SK-N-DZ (cell line): ENCODE measurements at regions not wholly inside any gene's neighbourhood (a gene's known extent, or its start where the extent isn't known, plus 50 kb on each side); places are given as distances from the start of the nearest gene placed in this dataset.
"Not testable (repeated sequence)": the region's sequence is repeated elsewhere in the genome, so short reads cannot be mapped to it uniquely, and the experiment has no call there.

Experiments used
- DNase-seq: peaks from one replicate; pipeline ENCODE4 v3.0.0-alpha.2; 2015; ENCODE audit warnings: low spot score

DNA sequence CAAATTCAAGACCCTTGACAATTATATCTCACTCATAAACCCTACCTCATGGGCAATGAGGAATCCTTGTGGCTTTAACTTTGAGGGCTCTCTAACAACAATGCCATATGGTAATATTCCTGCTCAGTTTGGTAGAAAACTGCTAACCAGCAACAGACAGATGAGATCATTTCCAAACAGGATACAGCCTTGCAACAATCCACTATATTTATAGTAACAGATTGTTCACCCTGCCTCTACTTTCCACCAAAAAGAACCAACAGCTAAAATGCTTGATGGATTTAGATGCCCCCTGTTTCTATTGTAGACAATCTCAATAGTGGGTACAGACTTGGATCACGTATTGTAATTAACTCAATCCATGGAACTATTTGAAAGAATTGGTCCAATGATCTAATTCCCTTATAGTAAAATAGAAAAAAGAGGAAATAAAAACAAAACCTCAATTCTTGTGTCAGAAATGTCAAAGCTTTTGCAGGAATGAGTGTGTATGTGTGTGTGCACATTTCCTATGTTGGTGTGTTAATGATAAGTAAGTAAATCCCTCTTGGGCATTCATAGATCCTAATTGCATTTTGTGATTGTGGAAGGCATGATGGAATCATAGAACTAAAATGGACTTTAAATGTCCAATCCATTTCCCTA is 100.0 kb upstream of the EDEM3 start:
- DNase-seq: no peak

DNA sequence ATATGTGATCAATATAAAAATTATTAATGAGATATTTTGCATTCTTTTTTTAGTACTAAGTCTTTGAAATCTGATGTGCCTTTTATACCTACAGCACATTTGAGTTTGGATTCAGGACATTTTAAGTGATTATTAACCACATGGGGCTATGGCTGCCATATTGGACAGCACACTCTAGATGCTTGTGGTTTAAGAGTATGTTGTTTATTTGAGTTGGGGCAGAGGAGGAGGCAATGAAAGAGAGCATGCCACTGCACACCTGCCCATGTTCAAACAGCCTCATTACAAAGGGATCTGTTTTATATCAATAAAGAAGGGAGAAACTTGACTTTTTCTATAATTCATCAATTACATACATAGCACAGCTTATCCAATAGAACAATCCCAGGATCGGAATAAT is 99.4 kb upstream of the EDEM3 start:
- DNase-seq: no peak

DNA sequence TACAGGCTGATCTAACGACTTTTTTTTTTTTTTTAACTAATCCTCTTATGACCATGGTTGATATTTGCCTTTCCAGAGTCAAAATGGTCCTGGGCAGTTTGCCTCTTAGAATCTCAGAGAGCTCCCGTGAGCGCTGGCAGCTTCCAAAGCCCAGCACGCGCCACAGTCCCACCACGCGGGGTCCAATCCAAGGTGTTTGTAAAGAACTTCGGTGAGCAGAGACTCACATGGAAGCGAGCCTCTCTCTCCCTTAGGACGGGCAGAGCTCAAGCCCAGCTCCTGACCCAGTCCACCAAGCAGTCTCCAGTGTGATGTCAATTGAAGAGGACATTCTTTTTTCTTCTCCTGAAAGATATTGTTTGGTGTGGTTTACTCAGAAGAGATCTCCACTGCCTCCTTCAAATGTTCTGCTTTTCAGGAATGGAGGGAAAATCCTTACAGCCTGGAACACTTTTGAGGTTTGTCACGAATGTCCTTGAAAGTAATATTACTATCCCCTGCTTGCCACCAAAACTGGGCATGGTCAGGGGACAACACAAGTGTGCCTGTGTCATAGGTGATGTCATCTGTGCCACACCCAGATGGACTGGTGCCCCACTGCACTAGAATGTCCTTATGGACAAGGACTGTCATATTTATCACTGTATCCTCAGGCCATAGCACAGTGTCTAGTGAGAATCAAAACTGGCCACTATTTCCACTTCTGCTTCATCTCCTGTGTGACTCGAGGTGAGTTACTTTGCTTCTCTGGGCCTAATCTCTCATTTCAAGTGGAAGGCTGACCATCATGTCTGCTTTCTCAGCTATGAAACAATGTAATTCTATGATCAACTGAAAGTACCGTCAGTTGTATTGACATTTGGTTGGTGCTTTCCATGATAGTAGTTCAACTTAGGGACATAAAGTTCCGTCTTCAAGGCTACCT is 97.4 kb upstream of the EDEM3 start:
- DNase-seq: no peak

DNA sequence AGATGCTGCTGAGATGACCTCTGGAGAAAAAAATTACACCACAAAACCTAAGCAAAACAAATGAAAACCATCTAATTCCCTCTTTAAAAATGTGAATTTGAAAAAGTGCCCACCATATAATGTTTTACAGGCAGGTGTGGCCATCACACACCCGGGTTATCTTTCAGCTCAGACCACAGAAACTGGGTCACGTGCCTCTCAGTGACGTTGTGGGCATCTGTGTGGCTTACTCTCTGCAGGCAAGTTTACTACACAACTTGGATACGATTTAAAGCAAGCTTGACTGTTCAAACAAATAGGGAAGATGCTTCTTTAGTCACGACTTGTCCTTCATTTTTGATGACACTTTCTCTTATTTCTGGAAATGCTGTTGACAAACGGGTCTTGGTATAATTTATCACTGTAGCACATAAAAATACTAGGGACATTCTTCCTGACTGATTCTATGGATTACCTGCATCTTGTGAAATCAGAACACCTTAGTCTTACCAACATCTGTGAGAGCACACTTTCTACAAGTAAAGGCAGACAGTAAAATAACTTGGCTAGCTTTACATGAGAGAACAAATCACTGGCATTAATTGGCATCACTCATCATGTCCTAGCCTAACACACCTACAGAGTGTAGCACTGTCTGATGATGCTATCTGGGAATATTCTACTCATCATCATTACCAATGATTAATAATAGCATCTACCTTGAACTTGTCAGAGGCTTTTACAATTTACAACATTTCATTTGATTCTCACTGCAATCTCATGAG is 89.3 kb upstream of the EDEM3 start:
- no peak for DNase-seq

DNA sequence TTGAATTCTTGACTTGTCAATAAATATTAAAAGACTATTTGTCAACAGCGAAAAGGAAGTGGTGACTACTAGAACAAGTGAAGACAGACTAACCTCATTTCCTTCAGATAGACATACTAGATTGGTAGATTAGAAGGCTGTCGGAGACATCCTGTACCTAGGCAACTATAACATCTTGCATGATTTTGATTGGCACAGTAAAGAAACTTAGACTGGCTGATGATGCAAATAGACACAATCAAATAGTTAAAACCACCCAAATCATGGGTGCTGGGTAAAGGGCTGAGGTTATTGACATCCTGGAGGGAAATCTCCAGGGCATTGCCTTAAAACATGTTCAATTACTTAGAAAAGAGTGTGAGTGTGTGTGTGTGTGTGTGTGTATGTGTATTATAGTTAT is 85.9 kb upstream of the EDEM3 start:
- no peak for DNase-seq

- no peak for DNase-seq
Observed at GRCh38 chr1:184838504-184838951, 83.9 kb upstream of the EDEM3 start.

GRCh38 chr1:184836934-184837895 is 82.6 kb upstream of the EDEM3 start:
- DNase-seq: no peak

DNA sequence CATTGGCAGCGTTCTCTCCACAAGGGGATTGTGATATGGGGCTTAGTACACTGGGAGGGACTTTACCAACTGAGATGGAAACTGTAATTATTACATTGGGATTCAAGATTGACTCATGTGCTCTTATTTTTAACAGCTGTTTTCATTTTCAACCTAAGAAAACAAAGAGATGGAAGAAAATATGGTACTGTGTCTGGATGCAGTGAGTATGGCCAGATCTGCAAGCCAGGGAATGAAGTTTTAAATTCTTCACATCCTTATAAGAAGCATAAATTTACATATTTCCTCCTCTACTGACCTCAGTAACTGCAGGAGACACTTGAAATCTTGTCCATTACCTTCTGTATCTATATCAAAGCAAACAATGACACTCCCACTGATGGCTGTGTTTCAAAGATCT is 81.5 kb upstream of the EDEM3 start:
- DNase-seq: no peak

DNA sequence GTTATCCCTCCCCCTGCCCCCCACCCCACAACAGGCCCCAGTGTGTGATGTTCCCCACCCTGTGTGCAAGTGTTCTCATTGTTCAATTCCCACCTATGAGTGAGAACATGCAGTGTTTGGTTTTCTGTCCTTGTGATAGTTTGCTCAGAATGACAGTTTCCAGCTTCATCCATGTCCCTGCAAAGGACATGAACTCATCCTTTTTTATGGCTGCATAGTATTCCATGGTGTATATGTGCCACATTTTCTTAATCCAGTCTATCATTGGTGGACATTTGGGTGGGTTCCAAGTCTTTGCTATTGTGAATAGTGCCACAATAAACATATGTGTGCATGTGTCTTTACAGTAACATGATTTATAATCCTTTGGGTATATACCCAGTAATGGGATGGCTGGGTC is 79.3 kb upstream of the EDEM3 start:
- DNase-seq: not testable (repeated sequence)

GRCh38 chr1:184832517-184832916 is 77.9 kb upstream of the EDEM3 start:
- no peak for DNase-seq

GRCh38 chr1:184829496-184829895 is 74.8 kb upstream of the EDEM3 start:
- not testable (repeated sequence) for DNase-seq

GRCh38 chr1:184828369-184828717 is 73.7 kb upstream of the EDEM3 start:
- DNase-seq: no peak

DNA sequence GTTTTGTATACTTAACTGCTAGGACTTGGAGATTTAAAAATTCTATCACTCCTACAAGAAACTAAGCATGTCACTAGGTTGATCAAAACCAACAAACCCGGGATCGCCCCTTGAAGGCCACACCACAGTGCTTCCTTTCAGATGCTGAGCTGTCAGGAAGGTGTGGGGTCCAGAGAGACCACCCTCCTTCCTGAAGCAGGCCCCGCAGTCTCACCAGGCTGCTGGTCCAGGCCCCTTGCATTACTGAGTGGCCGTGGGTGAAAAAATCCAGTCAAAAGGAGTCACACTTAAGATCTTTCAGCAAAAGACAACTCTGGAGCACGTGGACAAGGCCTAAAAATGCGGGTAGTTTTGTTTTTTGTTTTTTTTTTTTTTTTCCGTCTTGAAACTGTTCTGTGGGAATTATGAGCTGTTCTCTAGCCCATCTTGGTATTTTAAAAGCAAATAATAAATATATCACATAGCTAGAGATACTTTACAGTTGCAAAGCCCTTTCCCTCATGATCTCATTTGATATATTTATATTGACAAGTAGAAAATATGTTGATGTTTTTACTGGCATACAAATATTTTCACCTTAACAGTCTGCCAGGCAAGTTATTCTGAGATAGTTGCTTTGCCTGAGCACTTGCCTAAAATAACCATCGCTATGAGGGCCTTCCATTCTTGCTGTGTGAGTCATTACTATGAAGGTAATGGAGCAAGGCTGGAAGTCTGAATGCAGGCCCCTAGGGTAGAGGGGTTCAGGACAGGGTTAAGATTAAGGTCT is 73.1 kb upstream of the EDEM3 start:
- no peak for DNase-seq

DNA sequence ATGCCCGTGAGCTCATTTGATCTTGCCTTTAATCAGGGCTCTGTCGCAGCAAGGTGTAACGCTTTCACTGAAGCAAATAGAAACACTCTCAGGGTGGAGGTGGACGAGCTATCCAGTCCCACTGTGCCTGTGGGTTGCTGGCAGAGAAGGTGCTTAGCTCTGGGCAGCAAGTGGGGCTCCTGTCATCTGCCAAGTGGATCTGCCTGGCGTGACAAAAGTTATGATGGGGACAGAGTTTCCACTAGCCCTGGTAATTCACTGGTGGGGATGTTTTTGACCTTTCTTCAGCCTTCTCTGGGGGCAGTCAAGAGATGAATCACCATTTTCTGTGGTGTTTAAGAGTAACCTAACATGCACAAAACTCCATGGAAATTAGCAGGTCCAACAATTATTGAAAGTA is 71.3 kb upstream of the EDEM3 start:
- DNase-seq: no peak

- no peak for DNase-seq
Observed at GRCh38 chr1:184825571-184825970, 70.9 kb upstream of the EDEM3 start.

DNA sequence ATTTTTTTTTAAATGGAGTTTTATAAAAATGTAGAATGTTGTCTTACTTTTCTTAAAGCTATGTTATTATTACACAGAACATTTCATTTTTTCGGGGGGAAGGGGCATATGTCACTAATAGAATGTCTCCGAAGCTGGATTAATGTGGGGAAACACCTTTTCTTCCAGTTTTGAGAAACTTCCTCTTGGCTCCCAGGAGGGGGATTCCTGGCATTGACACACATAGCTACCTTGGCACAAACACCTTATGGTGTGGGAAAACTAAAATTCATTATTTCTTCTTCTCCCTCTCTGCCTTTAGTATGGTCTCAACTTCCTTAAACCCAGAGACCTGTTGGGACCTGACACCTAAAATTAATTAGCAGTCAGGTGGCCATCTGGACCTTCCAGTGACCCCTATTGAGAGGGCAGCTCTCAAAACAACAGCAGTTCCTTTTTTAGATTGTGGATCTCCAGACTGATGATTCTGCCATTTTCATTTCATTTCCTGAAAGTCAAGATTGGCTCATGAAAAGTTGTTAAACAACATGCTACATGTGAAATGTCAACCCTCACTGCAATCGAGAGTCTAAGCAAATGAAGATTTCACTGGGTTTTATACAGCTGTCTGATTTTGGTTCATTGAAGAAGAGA is 70.1 kb upstream of the EDEM3 start:
- DNase-seq: no peak

- DNase-seq: peak; percentile 37
Observed at GRCh38 chr1:184823080-184823479, 68.4 kb upstream of the EDEM3 start.

GRCh38 chr1:184822267-184822666 is 67.6 kb upstream of the EDEM3 start:
- no peak for DNase-seq

DNA sequence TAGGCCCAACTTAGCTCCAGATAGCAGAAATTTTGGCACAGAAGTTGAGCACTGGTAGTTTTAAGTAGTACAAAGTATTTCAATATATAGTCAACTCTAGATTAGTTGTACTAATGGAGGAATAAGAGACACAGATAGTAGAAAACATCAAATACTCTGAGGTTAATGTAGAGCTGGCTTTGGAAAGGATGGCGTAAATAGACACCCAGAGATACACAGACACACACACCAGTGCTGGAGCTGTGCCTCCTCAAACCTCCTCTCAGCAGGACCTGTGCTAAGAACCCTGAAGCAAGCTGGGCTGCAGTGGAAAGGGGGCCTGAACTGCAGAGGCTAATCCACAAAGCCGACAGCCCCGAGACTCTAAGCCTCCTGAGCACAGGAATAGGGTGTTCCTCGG is 67.0 kb upstream of the EDEM3 start:
- DNase-seq: no peak

DNA sequence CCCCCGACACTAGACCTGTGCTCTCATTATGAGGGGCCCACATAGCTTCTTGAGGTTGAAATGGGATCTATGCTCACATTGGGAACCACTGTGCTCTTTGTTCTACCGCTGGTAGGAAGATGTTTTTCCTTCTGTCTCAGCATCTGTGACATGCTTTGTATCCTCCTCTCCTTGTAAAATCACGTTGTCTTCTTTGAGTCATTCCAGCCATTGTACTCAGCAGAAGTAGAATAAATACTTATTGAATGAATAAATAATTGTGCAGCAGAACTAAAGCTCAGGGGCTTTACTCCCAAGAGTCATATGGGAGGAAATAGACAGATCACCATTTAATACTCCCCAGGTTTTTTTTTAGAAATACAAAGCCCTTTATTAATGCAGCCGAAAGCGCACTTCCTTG is 66.3 kb upstream of the EDEM3 start:
- no peak for DNase-seq
